PFSK-1 (cell line): ENCODE measurements at regions not wholly inside any gene's neighbourhood (a gene's known extent, or its start where the extent isn't known, plus 50 kb on each side); places are given as distances from the start of the nearest gene placed in this dataset.

ENCODE experiments used
- FOXP2 ChIP-seq: optimal IDR thresholded peaks from 2 replicates; pipeline ENCODE3; 2011; ENCODE audit warnings: borderline replicate concordance, control low read depth, inconsistent platforms; ENCODE audit not compliant: insufficient read depth; ENCODE audit errors: extremely low read length, extremely low read depth
- POLR2AphosphoS5 ChIP-seq: IDR thresholded peaks from 2 replicates; pipeline ENCODE4 v1.6.1; 2012; ENCODE audit warnings: low read depth, mild to moderate bottlenecking, control low read depth, low read length, moderate library complexity
- REST ChIP-seq, 2 experiments: IDR thresholded peaks; 2 replicates each; pipeline versions ENCODE4 v1.6.1 to v1.8.0; 2011 to 2012; ENCODE audit warnings: low read depth in 2 of 2, low read length in 2 of 2, control low read depth in 1 of 2, inconsistent platforms in 1 of 2, mild to moderate bottlenecking in 1 of 2, moderate library complexity in 1 of 2; ENCODE audit not compliant: insufficient read depth in 1 of 2
- SIN3A ChIP-seq: IDR thresholded peaks from 2 replicates; pipeline ENCODE4 v1.6.1; 2012; ENCODE audit warnings: mild to moderate bottlenecking, low read length, moderate library complexity, borderline replicate concordance; ENCODE audit not compliant: insufficient read depth
- TAF1 ChIP-seq: IDR thresholded peaks from 2 replicates; pipeline ENCODE4 v1.6.1; 2012; ENCODE audit warnings: low read length, control low read depth, borderline replicate concordance; ENCODE audit not compliant: insufficient read depth

- TF ChIP-seq SIN3A (no peak), TAF1 (no peak), POLR2AphosphoS5 (no peak), FOXP2 (no peak), REST (IDR thresholded peaks at IDR 0.05; ENCODE audit: insufficient read depth in 1 of 2, low read depth in 2 of 2, low read length in 2 of 2) (no peak)
Measured at GRCh38 chr20:48298851-48299484, 513.7 kb upstream of the SULF2 start.

DNA sequence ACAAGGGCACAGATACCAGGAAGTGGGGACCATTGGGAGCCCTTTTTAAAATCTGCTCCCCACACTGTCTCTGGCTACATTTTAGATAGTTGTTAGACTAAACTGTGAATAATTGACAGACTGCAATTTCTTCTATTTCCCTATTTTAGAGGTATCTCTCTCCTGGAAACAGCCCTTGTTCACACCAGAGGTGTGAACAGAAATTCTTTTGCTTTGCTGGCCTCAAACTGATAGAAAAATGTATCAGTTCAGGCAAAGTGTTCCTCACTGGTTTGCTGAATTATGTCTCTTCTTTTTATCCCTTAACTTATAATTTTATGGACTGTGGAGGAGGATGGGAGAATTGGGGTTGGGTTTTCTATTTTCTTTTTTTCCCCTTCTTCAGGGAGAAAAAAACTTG is 513.2 kb upstream of the SULF2 start:
- TF ChIP-seq REST (IDR thresholded peaks at IDR 0.05; ENCODE audit: insufficient read depth in 1 of 2, low read depth in 2 of 2, low read length in 2 of 2) (no peak), TAF1 (no peak), FOXP2 (no peak), SIN3A (no peak), POLR2AphosphoS5 (no peak)

GRCh38 chr20:48295966-48296421 is 510.7 kb upstream of the SULF2 start:
- TF ChIP-seq REST (IDR thresholded peaks at IDR 0.05; ENCODE audit: insufficient read depth in 1 of 2, low read depth in 2 of 2, low read length in 2 of 2), result no peak
- TF ChIP-seq POLR2AphosphoS5, result no peak
- TF ChIP-seq TAF1, result no peak
- no peak for TF ChIP-seq SIN3A
- no peak for TF ChIP-seq FOXP2

DNA sequence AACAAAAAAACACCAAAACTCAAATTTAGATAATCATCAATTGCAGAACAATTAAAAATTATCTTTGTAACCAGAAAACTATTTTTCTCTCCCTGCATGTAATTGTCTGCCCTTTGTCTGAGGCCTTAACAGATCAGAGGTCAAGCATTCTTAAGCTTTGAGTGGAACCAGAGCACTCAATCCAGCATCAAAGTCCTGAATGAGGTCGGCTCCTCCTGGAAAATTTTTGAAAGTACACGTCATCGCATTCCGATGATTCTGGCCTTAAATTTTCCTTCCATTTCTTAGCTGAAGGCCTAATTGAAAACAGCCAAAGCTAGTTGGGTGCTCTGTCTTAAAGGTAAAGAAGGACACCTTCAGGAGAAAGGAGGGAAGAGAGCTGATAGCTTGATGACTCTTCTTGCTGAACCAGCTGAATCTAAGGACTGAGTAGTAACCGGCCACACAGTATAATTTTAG is 510.2 kb upstream of the SULF2 start:
- no peak for TF ChIP-seq TAF1
- no peak for TF ChIP-seq FOXP2
- no peak for TF ChIP-seq REST (IDR thresholded peaks at IDR 0.05; ENCODE audit: insufficient read depth in 1 of 2, low read depth in 2 of 2, low read length in 2 of 2)
- no peak for TF ChIP-seq SIN3A
- TF ChIP-seq POLR2AphosphoS5, result no peak

DNA sequence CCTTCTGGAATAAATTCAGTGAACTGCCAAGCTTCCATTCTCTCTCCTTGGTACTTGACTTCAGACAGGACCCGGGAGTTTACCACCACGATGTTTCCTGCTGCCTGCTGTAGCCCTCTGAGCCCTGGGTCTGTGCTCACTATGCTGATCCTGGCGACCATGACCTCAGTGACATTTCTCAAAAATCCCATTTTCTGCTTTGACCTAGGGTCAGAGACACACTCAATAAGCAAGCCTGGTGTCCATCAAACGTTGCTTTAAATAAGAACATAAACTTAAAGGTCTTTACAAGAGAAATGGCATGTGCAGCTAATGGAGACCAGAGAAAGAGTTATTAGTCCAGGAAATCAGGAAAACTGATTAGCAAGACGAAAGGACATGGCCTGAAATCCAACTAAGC is 509.7 kb upstream of the SULF2 start:
- no peak for TF ChIP-seq TAF1
- TF ChIP-seq REST (IDR thresholded peaks at IDR 0.05; ENCODE audit: insufficient read depth in 1 of 2, low read depth in 2 of 2, low read length in 2 of 2), result no peak
- no peak for TF ChIP-seq FOXP2
- TF ChIP-seq SIN3A, result no peak
- no peak for TF ChIP-seq POLR2AphosphoS5
